GM21526 (cell line): ENCODE measurements at regions not wholly inside any gene's neighbourhood (a gene's known extent, or its start where the extent isn't known, plus 50 kb on each side); places are given as distances from the start of the nearest gene placed in this dataset.
"Not testable (repeated sequence)": the region's sequence is repeated elsewhere in the genome, so short reads cannot be mapped to it uniquely, and the experiment has no call there.

Source experiments
- ATAC-seq: cut with Tn5 transposase; IDR thresholded peaks from one replicate; pipeline ENCODE4 v1.9.1; 2021; ENCODE audit warnings: moderate library complexity; ENCODE audit not compliant: unreplicated experiment, low FRiP score

DNA sequence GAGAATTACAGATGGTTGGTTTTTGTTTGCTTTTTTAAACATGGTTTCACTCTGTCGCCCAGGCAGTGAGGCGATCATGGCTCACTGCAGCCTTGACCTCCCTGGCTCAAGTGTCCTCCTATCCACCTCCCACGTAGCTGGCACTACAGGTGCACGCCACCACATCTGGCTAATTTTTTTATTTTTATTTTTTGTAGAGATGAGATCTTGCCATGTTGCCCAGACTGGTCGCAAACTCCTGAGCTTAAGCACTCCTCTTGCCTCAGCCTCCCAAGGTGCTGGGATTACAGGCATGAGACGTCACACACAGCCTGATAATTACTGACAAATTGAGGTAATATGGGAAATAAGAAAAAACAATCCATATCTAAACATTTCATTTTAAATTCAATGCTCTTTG lies 110.5 kb upstream of the ZSWIM2 start:
- ATAC-seq, result no peak

DNA sequence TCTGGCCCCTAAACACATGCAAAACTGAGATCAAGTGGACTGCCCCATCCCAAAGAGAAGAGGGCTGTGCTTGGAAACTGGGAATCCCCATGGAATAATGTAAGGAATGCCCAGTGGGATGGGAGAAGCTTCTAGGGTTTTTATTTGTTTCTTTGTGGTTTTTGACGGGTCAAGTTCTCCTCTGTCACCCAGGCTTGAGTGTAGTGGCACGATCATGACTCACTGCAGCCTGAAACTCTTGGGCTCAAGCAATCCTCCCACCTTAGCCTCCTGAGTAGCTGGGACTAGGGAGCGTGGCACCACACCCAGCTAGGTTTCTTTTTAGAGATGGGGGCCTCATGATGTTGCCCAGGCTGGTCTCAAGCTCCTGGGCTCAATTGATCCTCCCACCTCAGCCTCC lies 101.7 kb upstream of the ZSWIM2 start:
- no peak for ATAC-seq

DNA sequence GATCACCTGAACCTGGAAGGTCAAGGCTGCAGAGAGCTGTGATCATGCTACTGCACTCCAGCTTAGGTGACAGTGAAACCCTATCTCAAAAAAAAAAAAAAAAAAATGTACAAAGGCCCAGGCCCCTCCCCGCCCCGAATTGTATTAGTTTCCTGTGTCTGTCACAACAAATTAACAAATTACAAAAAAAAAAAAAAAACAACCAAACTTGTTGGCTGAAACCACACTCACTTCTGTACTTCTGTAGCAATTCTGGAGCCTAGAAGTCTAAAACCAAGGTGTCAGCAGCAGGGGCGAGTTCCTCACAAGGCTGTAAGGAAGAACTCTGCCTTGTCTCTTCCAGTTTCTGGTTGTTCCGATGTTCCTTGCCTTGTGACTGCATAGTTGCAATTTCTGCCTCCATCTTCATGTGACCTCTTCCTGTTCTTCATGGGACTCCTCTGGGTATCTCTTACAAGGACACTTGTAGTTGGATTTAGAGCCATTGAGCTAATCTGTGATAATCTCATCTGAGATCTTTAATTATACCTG lies 100.8 kb upstream of the ZSWIM2 start:
- ATAC-seq, result no peak

DNA sequence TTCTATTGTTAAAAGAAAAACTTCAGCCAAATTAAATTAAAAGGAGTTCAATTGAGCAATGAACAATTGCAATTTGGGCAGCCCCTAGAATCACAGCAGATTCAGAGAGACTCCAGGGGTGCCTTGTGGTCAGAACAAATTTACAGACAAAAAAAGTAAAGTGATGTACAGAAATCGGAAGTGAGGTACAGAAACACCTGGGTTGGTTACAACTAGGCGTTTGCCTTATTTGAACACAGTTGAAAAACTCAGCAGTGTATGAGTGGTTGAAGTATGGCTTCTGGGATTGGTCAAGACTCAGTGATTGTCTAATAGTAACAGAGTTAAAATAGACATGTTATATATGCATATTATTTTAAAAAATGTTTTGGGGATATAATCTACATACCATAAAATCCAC lies 98.5 kb upstream of the ZSWIM2 start:
- ATAC-seq, result no peak

DNA sequence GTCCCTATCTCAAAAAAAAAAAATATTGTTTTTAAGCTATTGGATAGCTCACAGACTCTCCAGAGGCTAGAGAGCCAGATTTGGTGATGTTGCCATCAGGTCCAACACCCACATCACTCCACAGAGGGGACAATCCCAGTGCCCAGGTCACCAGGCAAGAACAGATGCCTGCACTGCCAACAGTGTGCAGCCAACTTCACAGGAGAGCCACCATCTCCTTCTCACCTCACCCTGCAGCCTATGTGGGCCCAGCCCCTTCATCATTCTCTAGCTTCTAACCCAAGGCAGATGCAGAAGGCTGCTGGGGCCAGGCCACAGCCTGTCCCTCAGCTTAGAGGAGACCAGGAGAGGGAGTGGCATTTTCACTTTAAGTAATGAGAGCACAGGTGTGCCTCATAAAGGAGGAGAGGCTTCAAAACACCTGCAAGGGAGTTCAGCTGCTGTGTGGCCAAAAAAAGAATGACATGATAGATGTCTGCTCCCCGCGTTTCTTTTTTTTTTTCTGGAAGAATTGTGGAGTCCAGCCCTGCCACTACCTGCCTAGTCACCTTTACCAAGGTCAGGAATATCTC lies 98.0 kb upstream of the ZSWIM2 start:
- ATAC-seq, result no peak

DNA sequence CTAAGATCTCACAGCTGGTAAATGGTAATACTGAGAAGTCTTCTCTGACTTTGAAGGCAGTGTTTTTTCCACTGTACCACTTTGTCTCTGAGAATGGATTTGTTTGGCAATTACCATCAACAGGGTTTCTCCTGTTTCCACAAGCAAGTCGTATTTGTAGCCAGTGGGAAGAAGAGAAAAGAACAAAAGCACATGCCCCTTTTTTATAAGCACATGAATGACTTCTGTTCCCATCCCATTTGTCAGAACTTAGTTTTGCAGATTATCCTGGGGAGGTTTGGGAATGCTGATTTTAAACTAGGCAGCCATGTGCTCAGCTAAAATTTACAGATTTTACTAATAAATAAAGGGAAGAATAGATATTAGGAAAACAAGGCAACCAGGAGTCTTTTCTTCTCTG lies 92.9 kb upstream of the ZSWIM2 start:
- no peak for ATAC-seq

DNA sequence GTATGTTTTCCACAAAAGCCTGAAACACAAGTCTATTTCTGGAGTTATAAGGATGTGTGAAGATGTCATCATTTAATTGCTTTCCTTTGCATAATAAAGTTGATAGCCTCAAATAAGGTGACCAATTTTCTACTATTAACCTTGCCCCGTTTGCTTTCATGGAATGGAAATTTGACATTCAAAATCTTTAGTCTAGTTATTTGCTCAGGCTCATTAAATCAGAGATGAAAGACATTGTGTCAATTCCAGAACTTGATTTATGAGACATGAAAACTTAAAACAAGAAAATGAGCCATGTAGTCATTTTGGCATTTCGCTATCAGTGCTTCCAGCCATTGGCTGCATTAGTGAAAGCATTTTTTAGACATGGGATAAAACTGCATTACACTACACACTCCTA lies 91.5 kb upstream of the ZSWIM2 start:
- ATAC-seq, result no peak

DNA sequence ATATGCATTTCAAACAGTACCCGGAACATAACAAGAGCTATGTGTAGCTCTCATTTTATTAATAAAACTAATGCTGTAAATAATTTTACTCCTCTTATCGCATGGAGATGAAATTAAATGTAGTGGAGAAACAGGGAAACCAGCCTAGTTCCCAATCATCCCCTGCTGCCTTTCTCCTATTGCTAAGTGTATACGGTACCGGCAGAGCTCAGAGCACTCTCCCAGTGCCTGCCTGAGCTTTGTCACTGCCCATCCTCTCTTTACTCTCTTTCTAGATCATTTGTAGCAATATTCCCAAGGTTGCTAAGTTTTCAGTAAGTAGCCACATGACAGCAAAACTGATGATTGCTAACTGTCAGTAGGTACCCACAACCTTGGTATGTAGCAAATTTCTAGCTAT lies 85.5 kb upstream of the ZSWIM2 start:
- ATAC-seq, result no peak

DNA sequence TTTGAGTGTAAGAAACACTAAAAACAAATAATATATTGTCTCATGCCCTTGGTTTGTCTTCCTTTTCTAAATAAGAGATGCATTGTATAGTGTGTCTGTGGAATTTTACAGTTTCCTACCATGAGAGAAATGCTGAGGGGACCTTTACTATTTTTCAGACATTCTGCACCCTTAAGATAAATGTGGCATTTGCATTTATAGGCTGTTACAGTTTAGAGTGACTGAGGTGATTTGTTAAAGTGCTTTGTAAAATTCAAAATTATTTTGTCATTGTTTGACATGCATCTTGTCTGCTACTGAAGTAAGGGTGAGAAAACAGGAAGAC lies 78.9 kb upstream of the ZSWIM2 start:
- no peak for ATAC-seq

DNA sequence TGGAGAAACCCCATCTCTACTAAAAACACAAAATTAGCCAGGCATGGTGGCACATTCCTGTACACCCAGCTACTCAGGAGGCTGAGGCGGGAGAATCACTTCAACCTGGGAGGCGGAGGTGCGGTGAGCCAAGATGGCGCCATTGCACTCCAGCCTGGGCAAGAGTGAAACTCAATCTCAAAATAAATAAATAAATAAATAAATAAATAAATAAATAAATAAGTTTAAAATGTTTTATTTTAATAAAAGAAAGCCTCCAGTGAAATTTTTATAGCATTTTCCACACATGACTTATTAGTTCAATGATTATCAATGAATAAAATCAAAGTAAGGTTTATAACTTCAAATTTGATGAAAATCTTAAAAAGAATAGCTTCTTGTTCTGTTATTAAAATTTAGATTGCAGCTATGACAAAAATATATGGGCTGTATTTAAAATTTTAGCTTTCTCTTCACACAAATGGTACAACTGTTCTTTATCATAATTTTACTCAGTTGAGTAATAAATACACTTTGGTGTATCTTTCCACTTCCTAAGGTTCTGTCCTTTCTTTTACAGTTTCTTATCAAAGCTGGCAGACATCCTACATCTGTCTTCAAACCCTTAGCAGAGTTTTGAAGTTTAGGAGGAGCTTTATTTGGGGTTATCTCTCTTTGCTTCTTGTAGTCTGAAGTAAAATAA lies 78.4 kb upstream of the ZSWIM2 start:
- no peak for ATAC-seq

DNA sequence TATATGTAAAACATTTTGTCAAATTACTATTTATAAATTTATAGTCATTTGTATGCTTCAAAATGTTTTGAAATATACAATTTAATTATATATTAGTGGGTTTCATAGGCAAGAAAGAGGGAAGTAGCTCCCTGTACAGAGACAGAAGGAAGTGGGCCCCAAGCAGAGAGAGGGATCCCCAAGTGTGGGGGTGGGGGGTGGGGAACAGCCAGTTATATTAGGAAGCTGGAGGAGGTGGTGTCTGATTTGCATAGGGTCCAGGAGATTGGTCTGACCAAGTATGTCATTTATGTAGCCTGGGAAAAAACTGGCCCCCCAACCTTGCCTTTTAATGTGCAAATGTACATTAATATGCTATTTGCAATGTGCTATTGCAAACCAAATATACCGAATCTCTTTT lies 76.5 kb upstream of the ZSWIM2 start:
- ATAC-seq, result no peak

DNA sequence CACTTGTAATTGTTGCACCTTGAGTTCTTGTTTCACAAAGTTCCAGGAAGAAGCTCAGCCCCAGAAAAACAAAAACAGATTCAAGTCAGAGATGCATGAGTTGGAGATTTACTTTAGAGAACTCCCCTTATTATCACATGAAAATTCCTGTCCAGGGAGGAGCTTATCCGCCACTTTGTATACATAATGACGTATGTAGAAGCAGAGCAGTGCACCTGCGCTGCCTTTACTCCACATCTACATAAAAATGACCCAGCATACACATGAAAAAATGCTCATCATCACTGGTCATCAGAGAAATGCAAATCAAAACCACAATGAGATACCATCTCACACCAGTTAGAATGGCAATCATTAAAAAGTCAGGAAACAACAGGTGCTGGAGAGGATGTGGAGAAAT lies 73.3 kb upstream of the ZSWIM2 start:
- ATAC-seq, result not testable (repeated sequence)

DNA sequence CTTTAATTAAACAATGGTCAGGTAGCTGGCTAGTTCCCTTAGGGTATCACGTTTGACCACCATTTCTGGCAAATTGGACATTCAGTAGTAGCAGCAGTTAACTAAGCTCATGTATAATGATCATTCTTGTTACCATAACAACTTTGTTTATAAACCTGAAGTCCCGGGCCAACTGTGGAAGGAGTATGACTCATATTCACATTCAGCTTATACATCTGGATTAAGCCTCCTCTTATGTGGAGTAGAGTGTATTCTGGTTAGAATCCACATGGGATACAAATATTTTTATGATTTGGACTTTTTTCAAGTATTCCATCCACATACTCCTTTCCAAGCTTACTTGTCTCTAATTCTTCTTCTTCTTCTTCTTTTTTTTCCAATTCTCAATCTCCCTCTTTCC lies 70.3 kb upstream of the ZSWIM2 start:
- ATAC-seq, result no peak

DNA sequence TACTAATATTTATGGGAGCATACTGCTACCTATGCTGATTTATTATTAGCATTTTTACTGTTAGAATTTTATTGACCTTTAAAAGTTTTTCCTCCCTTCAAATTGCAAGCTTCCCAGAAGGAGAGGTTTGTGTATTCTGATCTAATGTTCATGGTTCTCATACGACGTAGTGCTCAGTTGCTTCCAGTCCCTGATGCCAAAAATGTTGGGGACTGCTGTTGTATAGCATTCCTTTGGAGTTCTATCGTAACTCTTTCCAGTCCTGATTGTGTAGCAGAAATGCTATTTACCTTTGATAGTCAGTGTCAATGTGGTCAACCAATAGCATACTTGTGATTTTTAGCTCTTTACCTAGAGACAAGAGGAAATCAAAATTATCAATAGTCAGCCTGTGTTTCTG lies 69.5 kb upstream of the ZSWIM2 start:
- ATAC-seq, result no peak

DNA sequence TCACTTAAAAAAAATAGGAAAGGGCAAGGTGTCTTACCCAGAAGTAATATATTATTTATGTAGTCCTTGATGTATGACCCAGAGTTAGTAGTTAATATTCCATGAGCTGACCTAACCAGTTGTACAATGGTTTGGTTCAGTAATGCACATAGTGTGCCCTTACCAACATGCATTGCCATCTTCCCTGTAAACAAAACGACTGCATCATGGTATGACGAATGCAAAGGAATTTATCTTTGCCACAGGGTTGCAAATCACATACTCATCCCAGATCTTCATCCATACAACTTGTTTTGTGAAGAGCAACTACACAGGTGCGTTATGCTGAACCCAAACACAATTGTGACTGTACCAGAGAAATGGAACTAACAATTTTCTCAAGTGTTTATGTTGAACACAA lies 68.9 kb upstream of the ZSWIM2 start:
- ATAC-seq, result no peak

DNA sequence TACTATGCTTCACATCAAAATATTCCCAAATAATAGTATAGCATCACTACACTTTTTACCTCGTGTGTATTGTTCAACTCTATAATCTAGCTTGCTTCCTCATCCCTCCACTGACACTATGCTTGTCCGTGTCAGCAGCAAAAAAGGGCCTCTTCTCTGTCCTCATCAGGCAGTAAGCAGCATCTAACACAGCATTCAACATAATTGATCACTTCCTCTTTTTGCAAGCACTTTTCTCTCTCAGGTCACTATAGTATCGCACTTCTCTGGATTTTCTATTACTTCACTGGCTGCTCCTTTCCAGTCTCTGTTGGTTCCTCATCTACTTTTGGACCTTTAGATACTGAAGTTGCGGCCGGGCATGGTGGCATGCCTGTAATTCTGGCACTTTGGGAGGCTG lies 64.9 kb upstream of the ZSWIM2 start:
- ATAC-seq, result peak; percentile 100

DNA sequence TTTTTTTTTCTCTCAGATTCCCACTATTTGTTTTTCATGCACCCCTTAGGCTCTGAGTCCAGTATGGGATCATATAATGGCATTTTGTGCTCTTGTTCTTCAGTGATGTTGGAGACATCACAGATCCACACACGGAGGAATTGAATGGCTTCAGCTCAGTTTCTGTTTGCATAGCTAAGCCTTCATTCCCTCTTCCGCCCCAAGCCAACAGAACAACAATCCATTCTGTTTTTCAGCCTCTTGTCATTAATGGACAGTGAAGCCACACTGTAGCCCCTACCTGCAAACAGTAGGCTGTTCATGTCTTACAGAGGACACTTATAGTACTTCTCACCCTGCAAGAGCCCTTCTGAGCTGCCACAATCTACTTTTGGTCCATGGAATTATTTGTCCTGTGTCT lies 64.0 kb upstream of the ZSWIM2 start:
- no peak for ATAC-seq

DNA sequence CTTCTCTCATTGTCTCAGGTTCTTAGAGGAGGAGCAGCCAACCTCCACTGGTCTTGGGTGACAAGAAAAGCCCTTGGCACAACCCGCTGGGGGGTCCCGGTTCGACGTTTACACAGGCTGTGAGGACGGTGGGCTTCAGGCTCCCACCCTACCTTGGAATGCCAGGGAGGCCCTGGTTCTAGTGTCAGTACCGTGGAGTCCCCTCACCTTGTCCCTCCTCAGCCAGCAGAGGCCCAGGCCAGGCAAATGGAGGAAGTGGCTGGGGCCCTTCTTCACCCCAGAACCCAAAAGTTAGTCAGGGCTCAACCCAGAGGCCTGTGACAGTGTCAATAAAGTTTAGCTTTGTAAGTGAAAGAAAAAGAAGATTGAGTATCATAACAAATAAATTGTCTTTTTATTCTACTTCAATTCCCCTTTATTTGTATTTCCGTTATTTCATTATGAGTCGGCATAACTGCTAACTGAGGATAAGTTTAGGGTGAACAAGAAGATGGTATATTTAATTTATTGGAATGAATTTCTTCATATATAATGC lies 62.6 kb upstream of the ZSWIM2 start:
- no peak for ATAC-seq

DNA sequence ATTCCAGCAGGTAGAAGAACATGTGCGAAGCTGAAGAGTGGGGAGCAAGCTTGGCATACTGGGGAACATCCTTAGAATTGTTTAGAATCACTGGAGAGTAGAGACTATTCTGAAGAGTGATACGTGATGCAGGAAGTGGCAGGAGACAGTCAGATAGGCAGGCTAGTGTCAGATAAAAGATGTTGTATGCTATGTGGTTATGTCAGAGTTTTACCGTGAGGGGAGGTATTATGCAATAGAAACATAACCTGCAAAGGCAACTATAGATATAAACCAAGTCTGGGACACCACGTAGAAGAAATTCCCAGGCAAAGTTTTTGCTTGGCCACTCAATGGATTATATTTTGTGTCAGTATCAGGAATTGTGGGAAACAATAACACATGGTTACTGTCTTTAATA lies 62.0 kb upstream of the ZSWIM2 start:
- ATAC-seq, result no peak

DNA sequence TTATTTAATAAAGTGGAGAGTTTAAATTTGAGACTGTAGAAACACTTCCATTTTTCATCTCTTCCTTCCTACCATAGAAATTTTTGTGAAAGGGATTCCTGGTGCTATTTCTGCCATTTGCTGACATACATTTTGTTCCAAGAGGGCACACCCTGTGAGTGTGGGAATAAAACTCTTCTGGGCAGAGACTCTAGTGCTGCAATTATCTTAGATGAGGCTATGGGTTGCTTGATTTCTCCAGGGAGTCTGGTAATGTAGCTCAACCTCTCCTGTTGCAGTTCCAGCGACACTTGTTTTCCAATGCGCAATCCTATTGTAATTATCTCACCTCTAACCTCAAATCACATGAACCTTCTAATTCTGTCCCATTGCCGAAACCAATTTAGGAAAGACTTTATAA lies 60.1 kb upstream of the ZSWIM2 start:
- no peak for ATAC-seq

DNA sequence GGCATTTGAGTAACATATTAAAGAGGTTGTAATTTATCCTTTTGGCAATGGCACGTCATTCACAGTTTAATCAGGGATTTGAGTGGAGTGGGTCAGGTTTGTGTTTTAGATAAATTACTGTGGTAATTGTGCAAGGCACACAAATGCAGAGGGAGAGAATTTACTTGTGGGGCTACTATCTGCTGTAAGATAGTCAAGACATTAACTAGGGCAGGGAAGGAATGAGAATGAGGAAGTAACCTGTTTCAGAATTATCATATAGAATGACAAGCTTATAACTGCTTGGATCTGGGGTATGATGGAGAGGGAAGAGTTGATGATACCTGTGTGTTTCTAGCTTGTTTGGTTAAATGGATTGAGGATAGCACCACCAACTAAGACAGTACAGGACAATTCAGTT lies 58.9 kb upstream of the ZSWIM2 start:
- no peak for ATAC-seq

DNA sequence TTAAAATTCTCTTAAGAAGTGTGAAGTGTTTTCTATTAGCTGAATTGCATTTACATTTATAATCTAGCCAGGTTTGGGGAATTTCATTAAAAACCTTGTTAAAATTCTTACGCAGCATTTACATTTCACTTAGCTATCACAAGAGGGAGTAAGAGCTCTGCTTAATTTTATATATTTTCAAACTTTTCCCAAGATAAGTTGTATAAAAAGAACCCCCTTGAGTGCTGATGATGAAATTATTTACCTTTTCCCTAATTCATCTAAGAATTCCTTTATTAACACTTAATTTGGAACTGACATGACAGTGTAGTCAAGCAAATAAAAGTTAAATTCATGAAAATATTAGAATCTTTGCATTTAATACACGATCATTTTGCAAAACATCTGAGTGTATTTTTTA lies 54.2 kb upstream of the ZSWIM2 start:
- ATAC-seq, result no peak
